ENCODE measurements at regions not wholly inside any gene's neighbourhood (a gene's known extent, or its start where the extent isn't known, plus 50 kb on each side); places are given as distances from the start of the nearest gene placed in this dataset.

DNA sequence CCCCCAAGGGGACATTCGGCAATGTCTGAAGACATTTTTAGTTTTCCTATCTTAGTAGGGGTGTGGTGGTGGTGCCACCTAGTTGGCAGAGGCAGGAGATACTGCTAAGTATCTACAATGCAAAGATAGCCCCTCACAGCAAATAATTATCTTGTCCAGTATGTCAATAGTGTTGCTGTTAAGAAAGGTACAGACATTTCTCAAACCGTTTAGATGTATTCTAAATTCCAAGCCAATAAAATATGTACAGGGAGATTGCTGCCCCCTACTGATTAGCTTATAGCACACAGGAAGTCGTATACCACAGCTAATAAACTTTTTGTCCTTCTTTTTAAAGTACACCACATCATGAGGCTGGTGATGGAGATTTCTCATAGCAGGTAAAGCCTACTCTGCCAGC is 260.5 kb downstream of the TMA16 start:
- no peak for DNase-seq (ENCODE audit: extremely low read depth, low read depth)
- TF ChIP-seq, protein P1, sequence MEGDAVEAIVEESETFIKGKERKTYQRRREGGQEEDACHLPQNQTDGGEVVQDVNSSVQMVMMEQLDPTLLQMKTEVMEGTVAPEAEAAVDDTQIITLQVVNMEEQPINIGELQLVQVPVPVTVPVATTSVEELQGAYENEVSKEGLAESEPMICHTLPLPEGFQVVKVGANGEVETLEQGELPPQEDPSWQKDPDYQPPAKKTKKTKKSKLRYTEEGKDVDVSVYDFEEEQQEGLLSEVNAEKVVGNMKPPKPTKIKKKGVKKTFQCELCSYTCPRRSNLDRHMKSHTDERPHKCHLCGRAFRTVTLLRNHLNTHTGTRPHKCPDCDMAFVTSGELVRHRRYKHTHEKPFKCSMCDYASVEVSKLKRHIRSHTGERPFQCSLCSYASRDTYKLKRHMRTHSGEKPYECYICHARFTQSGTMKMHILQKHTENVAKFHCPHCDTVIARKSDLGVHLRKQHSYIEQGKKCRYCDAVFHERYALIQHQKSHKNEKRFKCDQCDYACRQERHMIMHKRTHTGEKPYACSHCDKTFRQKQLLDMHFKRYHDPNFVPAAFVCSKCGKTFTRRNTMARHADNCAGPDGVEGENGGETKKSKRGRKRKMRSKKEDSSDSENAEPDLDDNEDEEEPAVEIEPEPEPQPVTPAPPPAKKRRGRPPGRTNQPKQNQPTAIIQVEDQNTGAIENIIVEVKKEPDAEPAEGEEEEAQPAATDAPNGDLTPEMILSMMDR (IDR thresholded peaks at IDR 0.05; ENCODE audit: low read depth, low read length) = no peak; the same call in none of the 2 replicates

DNA sequence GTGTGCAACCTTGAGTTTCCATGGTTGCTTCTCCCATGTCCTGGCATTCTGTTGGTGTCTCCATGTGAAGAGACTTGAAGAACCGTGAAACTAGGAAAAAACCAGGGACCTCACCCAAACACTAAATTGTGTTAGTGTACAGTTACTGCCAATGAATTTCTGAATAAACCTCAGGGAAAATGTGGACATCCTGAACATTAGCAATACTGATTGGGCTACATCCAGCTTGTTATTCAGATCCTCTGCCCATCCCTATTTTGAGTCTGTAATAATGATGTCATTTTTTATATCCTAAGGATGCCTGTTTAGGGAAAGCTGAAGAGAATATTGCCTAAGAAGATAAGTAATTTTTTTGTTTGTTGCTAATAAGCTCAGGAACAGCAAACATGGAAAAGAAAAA is 262.7 kb downstream of the TMA16 start:
- no peak for DNase-seq (ENCODE audit: extremely low read depth, low read depth)
- TF ChIP-seq, protein P1 (IDR thresholded peaks at IDR 0.05; ENCODE audit: low read depth, low read length) = no peak

DNA sequence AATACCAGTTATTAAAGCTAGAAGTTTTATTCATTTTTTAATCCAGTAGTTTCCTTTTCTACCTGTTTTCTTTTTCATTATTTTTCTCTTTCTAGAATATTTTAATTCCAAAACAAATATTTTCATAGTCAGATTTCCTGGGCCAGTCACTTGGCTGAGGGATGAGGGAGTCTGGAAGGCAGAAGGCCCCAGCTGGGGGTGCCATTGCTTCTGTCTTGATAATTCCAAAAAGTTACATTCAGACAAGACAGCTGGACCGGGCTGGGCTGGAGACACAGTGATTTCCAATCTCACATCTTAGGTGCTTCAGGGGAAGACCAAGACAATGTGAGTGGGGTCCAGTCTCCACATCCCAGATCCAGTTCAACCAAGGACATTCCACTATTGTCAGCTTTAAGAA is 263.5 kb downstream of the TMA16 start:
- TF ChIP-seq, protein P1 (IDR thresholded peaks at IDR 0.05; ENCODE audit: low read depth, low read length) = no peak
- DNase-seq (ENCODE audit: extremely low read depth, low read depth) = no peak

DNA sequence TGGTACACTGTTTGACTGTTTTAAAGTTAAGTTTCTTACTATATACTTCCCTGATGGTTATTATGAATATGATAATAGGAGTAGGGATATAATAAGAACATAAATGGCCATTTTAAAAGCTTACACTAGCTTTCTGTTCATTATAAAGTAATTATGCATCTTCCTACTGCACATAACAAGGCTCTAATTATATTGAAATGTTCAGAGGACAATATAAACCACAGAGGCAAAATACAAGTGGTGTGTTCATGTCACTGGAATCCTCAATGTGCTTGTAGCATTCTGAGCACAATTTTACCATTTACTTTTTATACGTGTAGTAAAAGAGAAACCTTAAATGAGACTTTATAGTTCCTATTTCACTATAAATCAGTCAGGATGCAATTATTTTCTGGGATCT is 268.3 kb downstream of the TMA16 start:
- TF ChIP-seq, protein P1 (IDR thresholded peaks at IDR 0.05; ENCODE audit: low read depth, low read length) = no peak
- no peak for DNase-seq (ENCODE audit: extremely low read depth, low read depth)

DNA sequence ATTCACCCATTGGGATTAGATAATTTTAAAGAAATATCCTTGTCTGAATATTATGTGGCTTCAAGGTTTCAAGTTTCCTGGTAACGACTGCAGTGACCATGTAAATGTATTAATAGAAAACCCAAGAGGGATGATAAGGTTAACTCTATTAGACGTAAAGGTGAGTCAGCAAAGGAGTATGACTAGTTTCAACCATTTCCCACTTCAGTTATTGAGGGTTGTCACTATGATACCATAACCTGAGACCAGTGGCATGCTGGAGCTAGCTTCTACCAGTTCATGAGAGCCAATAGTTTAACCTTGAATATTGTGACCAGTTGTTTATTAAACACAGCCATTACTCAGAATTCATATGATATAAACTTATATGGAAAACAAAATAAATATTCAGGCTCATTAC is 270.1 kb downstream of the TMA16 start:
- DNase-seq (ENCODE audit: extremely low read depth, low read depth) = no peak
- TF ChIP-seq, protein P1 (IDR thresholded peaks at IDR 0.05; ENCODE audit: low read depth, low read length) = no peak

DNA sequence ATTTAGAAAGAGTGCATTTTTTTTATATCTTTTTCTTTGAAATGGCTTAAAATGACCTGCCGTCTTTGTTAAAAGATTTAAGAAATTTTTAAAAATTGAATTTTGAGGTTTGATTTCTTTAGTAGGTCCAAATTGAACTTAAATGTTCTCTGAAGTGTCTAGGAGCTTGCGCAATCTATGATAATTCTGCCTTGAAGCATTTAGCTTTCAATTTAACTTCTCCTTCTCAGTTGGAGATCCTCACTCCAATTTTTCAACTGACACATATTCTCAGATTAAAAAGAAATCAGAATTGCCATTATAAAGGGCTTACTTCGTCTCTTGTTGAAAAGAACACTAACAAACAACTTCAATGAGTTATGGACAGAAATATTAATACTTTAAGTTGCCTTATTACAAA is 273.5 kb downstream of the TMA16 start:
- TF ChIP-seq, protein P1 (IDR thresholded peaks at IDR 0.05; ENCODE audit: low read depth, low read length) = no peak
- no peak for DNase-seq (ENCODE audit: extremely low read depth, low read depth)

DNA sequence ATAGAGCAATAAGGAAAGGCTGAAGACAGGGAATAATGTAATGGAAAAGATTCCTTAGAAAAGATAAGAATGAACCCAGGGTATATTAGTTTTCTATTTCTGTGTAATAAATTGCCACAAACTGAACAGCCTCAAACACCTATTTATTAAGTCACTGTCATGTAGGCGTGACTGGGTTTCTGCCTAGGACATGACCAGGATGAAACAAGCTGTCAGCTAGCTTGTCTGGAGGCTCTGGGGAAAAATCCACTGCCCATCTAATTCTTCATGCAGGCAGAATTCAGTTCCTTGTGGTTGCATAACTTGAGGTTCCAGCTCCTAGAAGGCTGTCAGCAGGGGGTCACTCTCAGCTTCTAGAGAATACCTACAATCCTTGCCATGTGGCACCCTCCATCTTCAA is 277.7 kb downstream of the TMA16 start:
- no peak for DNase-seq (ENCODE audit: extremely low read depth, low read depth)

More for the DNA sequence above, 277.7 kb downstream of the TMA16 start:
- TF ChIP-seq, protein P1 (IDR thresholded peaks at IDR 0.05; ENCODE audit: low read depth, low read length) = no peak

All from AG09319 (cell line).